ENCODE measurements at regions not wholly inside any gene's neighbourhood (a gene's known extent, or its start where the extent isn't known, plus 50 kb on each side); places are given as distances from the start of the nearest gene placed in this dataset.
A peak's percentile ranks its signal among the peaks of the same experiment; 100 is the strongest.

DNA sequence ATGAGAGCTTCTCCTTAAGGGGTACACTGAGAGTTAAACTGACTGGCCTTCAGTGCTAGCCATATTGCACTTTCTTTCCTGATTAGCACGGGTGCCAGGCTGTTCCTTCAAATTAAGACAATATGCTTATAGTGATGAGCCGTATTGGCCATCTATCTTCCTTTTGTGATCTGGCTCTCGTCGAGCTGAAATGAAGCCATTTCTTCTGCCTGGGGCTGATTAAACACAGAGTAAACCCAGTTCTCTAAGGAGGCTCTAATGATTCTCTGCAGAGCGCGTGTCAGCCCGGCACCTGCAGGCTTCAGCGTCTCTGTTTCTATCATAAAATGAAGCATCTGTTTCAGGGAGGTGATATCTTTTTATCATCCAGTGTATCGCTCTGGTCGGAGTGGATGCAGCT lies 107.5 kb upstream of the NR2F2 start:
- no peak for DNase-seq (ENCODE audit: low spot score)

- DNase-seq (ENCODE audit: low spot score), result no peak
Observed at GRCh38 chr15:96223939-96224338, 106.6 kb upstream of the NR2F2 start.

DNA sequence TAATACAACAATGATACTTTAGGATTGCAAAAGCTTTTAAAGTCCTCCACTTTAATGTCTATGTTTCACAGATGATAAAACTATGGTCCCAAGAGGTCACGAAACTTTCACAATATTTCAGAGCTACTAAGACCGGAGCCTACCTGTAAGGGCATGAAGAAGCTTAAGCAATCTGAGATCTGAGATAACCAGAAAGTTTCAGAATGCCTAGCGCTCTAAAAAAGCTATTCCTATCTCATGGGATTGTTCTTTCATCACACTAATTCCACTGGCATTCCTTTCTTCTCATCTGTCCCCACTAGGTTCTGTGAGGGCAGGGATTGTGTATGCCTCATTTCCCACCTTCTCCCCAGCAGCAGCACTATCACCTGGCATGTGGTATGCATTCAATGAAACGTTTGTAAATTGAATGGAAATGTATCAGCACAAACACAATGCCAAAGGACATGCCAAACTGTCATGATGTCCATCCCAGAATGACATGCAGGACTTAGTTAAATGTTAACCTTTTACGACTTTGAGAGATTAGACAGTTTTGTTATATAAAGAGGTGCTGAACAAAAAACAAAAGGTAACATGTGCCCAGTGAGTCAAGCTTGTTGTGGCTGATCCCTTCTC lies 104.7 kb upstream of the NR2F2 start:
- no peak for DNase-seq (ENCODE audit: low spot score)

DNA sequence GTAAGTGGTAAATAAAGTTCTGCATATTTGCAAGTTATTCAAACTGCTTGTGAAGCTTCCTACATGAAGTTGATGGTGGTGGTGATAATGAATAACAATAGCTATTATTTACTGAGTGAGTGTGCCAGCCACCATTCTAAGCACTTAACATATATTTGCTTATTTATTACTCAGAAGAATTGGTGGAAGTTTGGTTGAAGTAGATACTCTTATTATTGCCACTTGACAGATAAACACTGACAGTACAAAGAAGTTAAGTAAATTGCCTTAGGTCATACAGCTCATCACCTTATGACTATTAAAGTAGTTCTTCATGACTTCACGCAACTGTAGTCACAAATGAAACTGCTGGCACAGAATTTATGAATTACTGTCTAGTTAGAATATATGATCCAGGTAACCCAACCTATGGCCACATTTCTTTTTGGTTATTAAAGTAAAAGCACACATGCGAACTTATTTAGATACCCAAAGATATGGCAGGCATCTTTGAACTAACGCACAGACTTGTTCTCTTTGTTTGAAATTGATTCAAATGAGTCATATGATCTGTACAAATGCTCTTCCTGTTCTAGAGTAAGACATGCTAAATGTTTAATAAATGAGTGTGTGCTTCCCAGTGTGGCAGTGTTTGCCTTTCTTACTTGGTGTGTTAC lies 99.8 kb upstream of the NR2F2 start:
- peak; percentile 44 for DNase-seq (ENCODE audit: low spot score)

GRCh38 chr15:96232335-96232734 lies 98.2 kb upstream of the NR2F2 start:
- DNase-seq (ENCODE audit: low spot score), result peak; percentile 83

- peak; percentile 28 for DNase-seq (ENCODE audit: low spot score)
Observed at GRCh38 chr15:96234109-96234892, 96.2 kb upstream of the NR2F2 start.

DNA sequence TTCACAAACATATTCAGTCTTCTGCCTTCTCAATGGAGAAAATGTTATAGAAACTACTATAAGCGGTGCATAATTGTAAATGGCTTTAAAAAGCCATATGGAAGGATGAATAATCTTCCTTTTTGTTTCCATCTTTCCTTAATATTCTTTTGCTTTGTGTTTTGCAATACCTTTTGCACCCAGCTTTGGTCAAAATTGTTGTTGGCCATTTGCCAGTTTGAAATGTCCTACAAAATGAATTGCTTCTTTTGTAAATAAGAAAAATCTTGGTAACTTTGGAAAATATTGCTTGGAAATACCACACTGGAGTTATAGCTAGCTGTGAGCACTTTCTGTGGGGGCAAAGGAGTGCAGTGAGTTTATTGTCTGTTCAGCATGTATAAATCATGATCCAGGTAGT lies 93.5 kb upstream of the NR2F2 start:
- no peak for DNase-seq (ENCODE audit: low spot score)

DNA sequence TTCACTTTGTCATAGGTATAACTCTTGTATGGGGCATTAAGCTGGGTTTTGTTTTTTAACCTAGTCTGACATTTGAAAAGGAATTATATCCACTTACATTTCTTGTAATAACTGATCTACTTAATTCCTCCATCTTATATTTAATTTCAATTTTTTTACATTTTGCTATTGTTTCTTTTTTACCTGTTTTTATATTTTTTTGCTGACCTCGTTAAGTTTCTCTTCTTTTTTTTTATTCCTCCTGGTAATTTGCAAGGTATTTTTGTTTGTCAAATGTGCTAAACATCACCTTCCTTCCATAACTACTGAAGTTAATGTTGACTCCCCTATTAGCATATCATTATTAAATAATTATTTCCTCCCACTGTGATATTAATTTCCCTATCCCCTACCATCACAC lies 87.7 kb upstream of the NR2F2 start:
- no peak for DNase-seq (ENCODE audit: low spot score)

DNA sequence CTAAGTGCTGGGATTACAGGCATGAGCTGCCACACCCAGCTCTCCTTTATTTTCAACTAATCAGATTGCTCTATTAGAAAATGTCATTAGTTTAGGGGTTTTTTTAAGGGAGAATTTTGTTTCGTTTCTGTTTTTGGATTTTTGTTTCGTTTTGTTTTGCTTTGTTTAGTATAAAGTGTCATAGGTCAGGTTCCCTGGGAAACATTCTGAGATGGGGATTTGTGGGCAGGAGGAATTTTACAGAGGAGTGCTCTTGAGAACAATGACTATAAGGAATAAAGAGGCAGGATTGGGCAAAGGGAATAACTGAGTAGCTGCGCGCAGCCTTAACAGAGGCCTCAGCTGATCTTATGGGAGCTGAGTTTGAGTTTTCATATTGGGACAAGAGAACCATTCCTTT lies 86.8 kb upstream of the NR2F2 start:
- DNase-seq (ENCODE audit: low spot score), result no peak

- DNase-seq (ENCODE audit: low spot score), result no peak
Observed at GRCh38 chr15:96245252-96245651, 85.2 kb upstream of the NR2F2 start.

GRCh38 chr15:96246057-96246456 lies 84.4 kb upstream of the NR2F2 start:
- DNase-seq (ENCODE audit: low spot score), result no peak

- DNase-seq (ENCODE audit: low spot score), result no peak
Observed at GRCh38 chr15:96247621-96248305, 82.7 kb upstream of the NR2F2 start.

GRCh38 chr15:96252148-96252547 lies 78.4 kb upstream of the NR2F2 start:
- no peak for DNase-seq (ENCODE audit: low spot score)

GRCh38 chr15:96253006-96253747 lies 77.3 kb upstream of the NR2F2 start:
- no peak for DNase-seq (ENCODE audit: low spot score)

DNA sequence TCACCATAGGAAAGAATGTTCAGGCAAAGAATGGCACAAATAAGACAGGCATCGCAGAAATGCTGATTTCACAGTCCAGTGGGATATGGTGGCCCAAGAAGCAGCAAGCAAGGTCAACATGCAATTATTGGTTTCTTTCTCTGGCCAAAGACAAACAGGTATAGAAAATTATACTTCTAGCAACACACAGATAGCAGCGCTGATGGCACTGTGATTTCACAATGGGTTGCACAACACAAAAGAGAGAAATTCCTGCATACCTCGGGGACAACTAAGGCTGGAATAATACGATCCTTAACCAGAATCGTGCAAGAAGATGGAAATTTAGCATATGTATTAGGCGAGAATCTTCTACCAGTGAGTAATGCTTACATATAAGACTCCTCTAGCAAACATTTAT lies 76.3 kb upstream of the NR2F2 start:
- no peak for DNase-seq (ENCODE audit: low spot score)

GRCh38 chr15:96255599-96255998 lies 74.9 kb upstream of the NR2F2 start:
- no peak for DNase-seq (ENCODE audit: low spot score)

DNA sequence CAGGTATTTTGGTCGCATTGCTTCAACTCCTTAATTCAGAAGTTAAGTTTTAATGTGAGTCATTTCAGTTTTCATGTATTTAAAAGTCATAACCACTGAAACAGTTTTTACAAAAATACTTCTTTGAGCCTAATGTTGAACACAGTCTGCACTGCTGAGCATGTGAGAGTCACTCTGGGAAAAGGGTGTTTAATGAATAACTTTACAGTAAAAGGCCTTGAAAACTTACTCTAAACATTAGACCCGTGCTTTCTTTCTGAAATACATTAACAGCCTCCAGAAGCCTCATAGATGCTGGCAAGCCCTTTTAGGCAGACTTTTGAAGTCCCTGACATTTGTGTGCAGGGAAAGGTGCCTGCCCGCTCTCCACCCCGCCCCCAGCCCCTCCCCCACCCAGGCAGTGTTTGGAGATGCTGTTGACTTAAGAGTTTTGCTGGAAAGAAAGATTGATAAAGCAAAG lies 68.9 kb upstream of the NR2F2 start:
- DNase-seq (ENCODE audit: low spot score), result no peak

- DNase-seq (ENCODE audit: low spot score), result no peak
Observed at GRCh38 chr15:96262097-96262496, 68.4 kb upstream of the NR2F2 start.

DNA sequence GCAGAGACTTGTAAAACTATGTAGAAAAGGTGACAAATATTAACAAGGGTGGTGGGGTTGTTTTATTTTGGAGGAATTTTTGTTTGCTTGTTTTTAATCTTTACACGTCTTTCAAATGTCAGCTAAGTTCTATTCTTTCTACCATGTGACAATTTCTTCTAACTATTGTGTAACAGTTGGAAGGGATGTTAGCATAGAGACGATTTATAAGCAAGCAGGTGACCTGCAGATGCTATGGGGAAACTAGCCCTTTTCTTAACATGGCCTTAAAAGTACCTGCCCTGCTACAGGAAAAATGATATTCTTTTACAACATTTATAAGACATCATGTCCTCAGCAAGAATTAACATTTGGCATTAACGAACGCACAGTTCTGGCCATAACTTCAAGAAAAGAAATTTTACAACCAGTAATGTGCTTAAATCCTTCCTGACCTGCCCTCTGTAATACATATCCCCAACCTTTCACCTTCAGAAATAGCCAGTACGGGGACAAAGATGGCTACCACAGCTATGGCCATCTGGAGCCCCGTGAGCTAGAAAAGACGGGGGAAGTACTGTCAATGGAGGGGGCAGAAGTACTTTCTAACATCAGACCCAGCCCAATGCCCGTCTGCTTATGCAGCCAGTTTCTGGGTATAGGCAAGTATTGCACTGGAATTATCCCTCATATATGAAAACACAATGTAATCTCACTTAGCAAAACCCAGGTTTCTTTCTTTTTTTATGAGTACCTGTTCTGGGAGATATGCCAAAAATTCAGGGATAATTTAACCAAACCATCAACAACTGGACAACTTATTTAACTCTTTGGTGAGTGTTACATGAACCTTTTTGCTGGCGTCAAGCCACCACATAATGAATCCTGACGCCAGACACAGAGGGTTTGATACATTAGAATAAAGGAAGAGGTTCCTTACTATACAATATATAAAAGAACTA lies 67.7 kb upstream of the NR2F2 start:
- DNase-seq (ENCODE audit: low spot score), result no peak

GRCh38 chr15:96264351-96264798 lies 66.1 kb upstream of the NR2F2 start:
- no peak for DNase-seq (ENCODE audit: low spot score)

All from COLO829 (cell line).